ENCODE measurements at regions not wholly inside any gene's neighbourhood (a gene's known extent, or its start where the extent isn't known, plus 50 kb on each side); places are given as distances from the start of the nearest gene placed in this dataset.

- Mint-ChIP-seq H3K36me3 (ENCODE audit: insufficient read depth in 2 of 2) (peaks cover 1 to 2% of the 10 kb centered on the region in 2 donors), H3K9me3 (peaks cover 11 to 12% of the 10 kb centered on the region in 2 donors), H3K4me1 (ENCODE audit: low read depth) (no peaks in the 10 kb centered on the region), H3K4me3 (no peak overlapping the region), H3K27me3 (ENCODE audit: low read depth) (no peaks in the 10 kb centered on the region), H3K27ac (no peak overlapping the region)
- ATAC-seq (replicated peaks in 1 of 2) (no peak), DNase-seq (no peak)
Observed at GRCh38 chr13:88628882-88629281, 957.7 kb downstream of the SLITRK5 start.

GRCh38 chr13:88637935-88638334, 966.8 kb downstream of the SLITRK5 start:
- H3K36me3 Mint-ChIP-seq (ENCODE audit: insufficient read depth in 2 of 2) = no peaks in the 10 kb centered on the region
- no peak for ATAC-seq (replicated peaks in 1 of 2)
- H3K4me1 Mint-ChIP-seq (ENCODE audit: low read depth) = no peaks in the 10 kb centered on the region
- no peak overlapping the region for H3K4me3 Mint-ChIP-seq
- H3K27ac Mint-ChIP-seq = no peak overlapping the region
- peaks cover 4% of the 10 kb centered on the region in 2 donors for H3K9me3 Mint-ChIP-seq
- no peaks in the 10 kb centered on the region for H3K27me3 Mint-ChIP-seq (ENCODE audit: low read depth)
- no peak for DNase-seq

- peaks cover 5 to 12% of the 10 kb centered on the region in 2 donors for H3K9me3 Mint-ChIP-seq
- H3K27ac Mint-ChIP-seq = no peak overlapping the region
- no peak for DNase-seq
- no peaks in the 10 kb centered on the region for H3K4me1 Mint-ChIP-seq (ENCODE audit: low read depth)
- no peak for ATAC-seq (replicated peaks in 1 of 2)
- no peak overlapping the region for H3K4me3 Mint-ChIP-seq
- no peaks in the 10 kb centered on the region for H3K36me3 Mint-ChIP-seq (ENCODE audit: insufficient read depth in 2 of 2)
- no peaks in the 10 kb centered on the region for H3K27me3 Mint-ChIP-seq (ENCODE audit: low read depth)
Observed at GRCh38 chr13:88643233-88643632, 972.1 kb downstream of the SLITRK5 start.

GRCh38 chr13:88648598-88649373, 977.6 kb downstream of the SLITRK5 start:
- no peak overlapping the region for H3K27ac Mint-ChIP-seq
- H3K4me1 Mint-ChIP-seq (ENCODE audit: low read depth) = no peaks in the 10 kb centered on the region
- peaks cover 5 to 11% of the 10 kb centered on the region in 2 donors for H3K9me3 Mint-ChIP-seq
- no peaks in the 10 kb centered on the region for H3K36me3 Mint-ChIP-seq (ENCODE audit: insufficient read depth in 2 of 2)
- DNase-seq = no peak
- H3K27me3 Mint-ChIP-seq (ENCODE audit: low read depth) = no peaks in the 10 kb centered on the region
- H3K4me3 Mint-ChIP-seq = no peak overlapping the region
- no peak for ATAC-seq (replicated peaks in 1 of 2)

GRCh38 chr13:88649855-88650254, 978.7 kb downstream of the SLITRK5 start:
- no peak for ATAC-seq (replicated peaks in 1 of 2)
- no peak for DNase-seq
- Mint-ChIP-seq H3K4me3 (no peak overlapping the region), H3K27ac (no peak overlapping the region), H3K4me1 (ENCODE audit: low read depth) (no peaks in the 10 kb centered on the region), H3K9me3 (peaks cover 5 to 11% of the 10 kb centered on the region in 2 donors), H3K27me3 (ENCODE audit: low read depth) (no peaks in the 10 kb centered on the region), H3K36me3 (ENCODE audit: insufficient read depth in 2 of 2) (no peaks in the 10 kb centered on the region)

GRCh38 chr13:88651531-88651930, 980.4 kb downstream of the SLITRK5 start:
- H3K4me3 Mint-ChIP-seq = no peak overlapping the region
- H3K27me3 Mint-ChIP-seq (ENCODE audit: low read depth) = no peaks in the 10 kb centered on the region
- H3K36me3 Mint-ChIP-seq (ENCODE audit: insufficient read depth in 2 of 2) = peaks cover 0 to 1% of the 10 kb centered on the region in 2 donors
- peaks cover 8 to 13% of the 10 kb centered on the region in 2 donors for H3K9me3 Mint-ChIP-seq
- no peak for DNase-seq
- H3K4me1 Mint-ChIP-seq (ENCODE audit: low read depth) = no peaks in the 10 kb centered on the region
- no peak for ATAC-seq (replicated peaks in 1 of 2)
- H3K27ac Mint-ChIP-seq = no peak overlapping the region

- peaks cover 9% of the 10 kb centered on the region in 2 donors for H3K9me3 Mint-ChIP-seq
- no peaks in the 10 kb centered on the region for H3K4me1 Mint-ChIP-seq (ENCODE audit: low read depth)
- no peak overlapping the region for H3K27ac Mint-ChIP-seq
- H3K27me3 Mint-ChIP-seq (ENCODE audit: low read depth) = no peaks in the 10 kb centered on the region
- H3K4me3 Mint-ChIP-seq = no peak overlapping the region
- ATAC-seq (replicated peaks in 1 of 2) (no peak), DNase-seq (no peak)
- peaks cover 0 to 1% of the 10 kb centered on the region in 2 donors for H3K36me3 Mint-ChIP-seq (ENCODE audit: insufficient read depth in 2 of 2)
Observed at GRCh38 chr13:88656751-88657150, 985.6 kb downstream of the SLITRK5 start.

- ATAC-seq (replicated peaks in 1 of 2) (no peak), DNase-seq (no peak)
- Mint-ChIP-seq H3K4me3 (no peak overlapping the region), H3K27ac (no peak overlapping the region), H3K27me3 (ENCODE audit: low read depth) (no peaks in the 10 kb centered on the region), H3K9me3 (peaks cover 6 to 9% of the 10 kb centered on the region in 2 donors), H3K4me1 (ENCODE audit: low read depth) (no peaks in the 10 kb centered on the region), H3K36me3 (ENCODE audit: insufficient read depth in 2 of 2) (no peaks in the 10 kb centered on the region)
Observed at GRCh38 chr13:88670509-88670908, 999.3 kb downstream of the SLITRK5 start.

- Mint-ChIP-seq H3K27ac (no peak overlapping the region), H3K36me3 (ENCODE audit: insufficient read depth in 2 of 2) (peaks cover 0 to 2% of the 10 kb centered on the region in 2 donors), H3K27me3 (ENCODE audit: low read depth) (no peaks in the 10 kb centered on the region), H3K4me3 (no peak overlapping the region), H3K4me1 (ENCODE audit: low read depth) (no peaks in the 10 kb centered on the region), H3K9me3 (peaks cover 3 to 6% of the 10 kb centered on the region in 2 donors)
- DNase-seq (no peak), ATAC-seq (replicated peaks in 1 of 2) (no peak)
Observed at GRCh38 chr13:88674841-88675240, 1003.7 kb downstream of the SLITRK5 start.

- no peak overlapping the region for H3K4me3 Mint-ChIP-seq
- H3K9me3 Mint-ChIP-seq = peaks cover 3 to 7% of the 10 kb centered on the region in 2 donors
- H3K36me3 Mint-ChIP-seq (ENCODE audit: insufficient read depth in 2 of 2) = peaks cover 0 to 2% of the 10 kb centered on the region in 2 donors
- H3K27me3 Mint-ChIP-seq (ENCODE audit: low read depth) = no peaks in the 10 kb centered on the region
- peak overlapping the region; percentile 28 for H3K27ac Mint-ChIP-seq
- H3K4me1 Mint-ChIP-seq (ENCODE audit: low read depth) = no peaks in the 10 kb centered on the region
- ATAC-seq (replicated peaks in 1 of 2) = no peak
- DNase-seq = no peak
Observed at GRCh38 chr13:88675347-88675996, 1004.3 kb downstream of the SLITRK5 start.

GRCh38 chr13:88676016-88676415, 1004.8 kb downstream of the SLITRK5 start:
- ATAC-seq (replicated peaks in 1 of 2) (no peak), DNase-seq (no peak)
- H3K27ac Mint-ChIP-seq = no peak overlapping the region
- no peaks in the 10 kb centered on the region for H3K4me1 Mint-ChIP-seq (ENCODE audit: low read depth)
- H3K4me3 Mint-ChIP-seq = no peak overlapping the region
- H3K27me3 Mint-ChIP-seq (ENCODE audit: low read depth) = no peaks in the 10 kb centered on the region
- H3K9me3 Mint-ChIP-seq = peaks cover 0 to 5% of the 10 kb centered on the region in 2 donors
- peaks cover 0 to 2% of the 10 kb centered on the region in 2 donors for H3K36me3 Mint-ChIP-seq (ENCODE audit: insufficient read depth in 2 of 2)

GRCh38 chr13:88685459-88685858, 1014.3 kb downstream of the SLITRK5 start:
- H3K4me1 Mint-ChIP-seq (ENCODE audit: low read depth) = no peaks in the 10 kb centered on the region

GRCh38 chr13:88701551-88701950, 1030.4 kb downstream of the SLITRK5 start:
- Mint-ChIP-seq H3K27ac (no peak overlapping the region), H3K9me3 (peaks cover 3 to 10% of the 10 kb centered on the region in 2 donors), H3K27me3 (ENCODE audit: low read depth) (no peaks in the 10 kb centered on the region), H3K36me3 (ENCODE audit: insufficient read depth in 2 of 2) (no peaks in the 10 kb centered on the region), H3K4me1 (ENCODE audit: low read depth) (no peaks in the 10 kb centered on the region), H3K4me3 (no peak overlapping the region)
- no peak for ATAC-seq (replicated peaks in 1 of 2)
- DNase-seq = no peak

More at GRCh38 chr13:88685459-88685858, 1014.3 kb downstream of the SLITRK5 start:
- Mint-ChIP-seq H3K27me3 (ENCODE audit: low read depth) (no peaks in the 10 kb centered on the region), H3K4me3 (no peak overlapping the region), H3K36me3 (ENCODE audit: insufficient read depth in 2 of 2) (no peaks in the 10 kb centered on the region), H3K27ac (no peak overlapping the region), H3K9me3 (peaks cover 0 to 3% of the 10 kb centered on the region in 2 donors)
- DNase-seq (no peak), ATAC-seq (replicated peaks in 1 of 2) (no peak)
